Liver (tissue), 8 donors: ENCODE measurements at regions not wholly inside any gene's neighbourhood (a gene's known extent, or its start where the extent isn't known, plus 50 kb on each side); places are given as distances from the start of the nearest gene placed in this dataset.

Experiments used
- DNase-seq: peaks from one replicate; pipeline ENCODE4 v3.0.0-alpha.2; 2017; ENCODE audit warnings: low spot score
- H3K27ac ChIP-seq, 2 donors: one replicate each; pipeline ENCODE4 v1.7.0; 2013; ENCODE audit warnings: inconsistent platforms in 2 of 2, low read length in 2 of 2, control low read depth in 1 of 2, low read depth in 1 of 2, mild to moderate bottlenecking in 1 of 2
- H3K27me3 ChIP-seq, 4 donors: one replicate each; pipeline versions ENCODE4 v1.6.1 to v1.7.0; 2013; ENCODE audit warnings: low read length in 3 of 4, inconsistent platforms in 1 of 4, mild to moderate bottlenecking in 1 of 4, moderate library complexity in 1 of 4; ENCODE audit not compliant: control insufficient read depth in 4 of 4, insufficient read depth in 4 of 4
- H3K36me3 ChIP-seq, 4 donors: one replicate each; pipeline versions ENCODE4 v1.6.1 to v1.7.0; 2013; ENCODE audit warnings: low read length in 3 of 4, mild to moderate bottlenecking in 3 of 4, low read depth in 1 of 4, moderate library complexity in 1 of 4; ENCODE audit not compliant: control insufficient read depth in 4 of 4, insufficient read depth in 3 of 4
- H3K4me1 ChIP-seq, 4 donors: one replicate each; pipeline versions ENCODE4 v1.6.1 to v1.7.0; 2013; ENCODE audit warnings: low read length in 3 of 4, mild to moderate bottlenecking in 3 of 4, moderate library complexity in 1 of 4; ENCODE audit not compliant: control insufficient read depth in 4 of 4, insufficient read depth in 4 of 4
- H3K4me3 ChIP-seq, 3 donors: one replicate each; pipeline versions ENCODE4 v1.6.1 to v1.7.0; 2013; ENCODE audit warnings: low read length in 3 of 3, control low read depth in 1 of 3, low read depth in 1 of 3, mild to moderate bottlenecking in 1 of 3
- H3K9ac ChIP-seq, 2 donors: one replicate each; pipeline ENCODE4 v1.7.0; 2013; ENCODE audit warnings: low read length in 2 of 2, mild to moderate bottlenecking in 2 of 2, moderate library complexity in 2 of 2, control low read depth in 1 of 2, low read depth in 1 of 2
- H3K9me3 ChIP-seq, 4 donors: one replicate each; pipeline versions ENCODE4 v1.6.1 to v1.7.0; 2013; ENCODE audit warnings: low read length in 3 of 4; ENCODE audit not compliant: control insufficient read depth in 4 of 4
- EGR1 ChIP-seq, 2 donors: IDR thresholded peaks; 2 replicates each; pipeline ENCODE4 v1.6.1; 2016 to 2018; ENCODE audit warnings: antibody characterized with exemption in 2 of 2, low read depth in 2 of 2
- FOXA1 ChIP-seq: IDR thresholded peaks from 2 replicates; pipeline ENCODE4 v1.6.1; 2016; ENCODE audit warnings: antibody characterized with exemption
- FOXA2 ChIP-seq: IDR thresholded peaks from 2 replicates; pipeline ENCODE4 v1.6.1; 2016; ENCODE audit warnings: antibody characterized with exemption
- GABPA ChIP-seq, 2 donors: IDR thresholded peaks in 1 of 2; conservative IDR thresholded peaks in 1 of 2; 2 replicates each; pipeline ENCODE4 v1.6.1; 2016; ENCODE audit warnings: antibody characterized with exemption in 2 of 2, mild to moderate bottlenecking in 1 of 2, moderate library complexity in 1 of 2
- HNF4A ChIP-seq, 2 donors: conservative IDR thresholded peaks; 2 replicates each; pipeline ENCODE4 v1.6.1; 2016; ENCODE audit warnings: antibody characterized with exemption in 2 of 2, mild to moderate bottlenecking in 2 of 2
- HNF4G ChIP-seq: IDR thresholded peaks from 2 replicates; pipeline ENCODE4 v1.6.1; 2016; ENCODE audit warnings: antibody characterized with exemption
- JUND ChIP-seq, 2 donors: IDR thresholded peaks; 2 replicates each; pipeline ENCODE4 v1.6.1; 2016; ENCODE audit warnings: antibody characterized with exemption in 2 of 2
- NR2F2 ChIP-seq: IDR thresholded peaks from 2 replicates; pipeline ENCODE4 v1.6.1; 2016; ENCODE audit warnings: antibody characterized with exemption
- RAD21 ChIP-seq, 2 donors: IDR thresholded peaks; 2 replicates each; pipeline ENCODE4 v1.6.1; 2016; ENCODE audit warnings: antibody characterized with exemption in 2 of 2, mild to moderate bottlenecking in 2 of 2
- REST ChIP-seq: IDR thresholded peaks from 2 replicates; pipeline ENCODE4 v1.6.1; 2016; ENCODE audit warnings: antibody characterized with exemption, mild to moderate bottlenecking
- RXRA ChIP-seq, 2 donors: IDR thresholded peaks; 2 replicates each; pipeline ENCODE4 v1.6.1; 2017 to 2018; ENCODE audit warnings: antibody characterized with exemption in 2 of 2, mild to moderate bottlenecking in 1 of 2
- SP1 ChIP-seq: IDR thresholded peaks from 2 replicates; pipeline ENCODE4 v1.6.1; 2018; ENCODE audit warnings: antibody characterized with exemption, mild to moderate bottlenecking
- TAF1 ChIP-seq: conservative IDR thresholded peaks from 2 replicates; pipeline ENCODE4 v1.6.1; 2016; ENCODE audit warnings: antibody characterized with exemption, mild to moderate bottlenecking
- YY1 ChIP-seq: IDR thresholded peaks from 2 replicates; pipeline ENCODE4 v1.6.1; 2016; ENCODE audit warnings: antibody characterized with exemption, mild to moderate bottlenecking
- ZBTB33 ChIP-seq: IDR thresholded peaks from 2 replicates; pipeline ENCODE4 v1.6.1; 2016; ENCODE audit warnings: antibody characterized with exemption
- WGBS: extraction: QIAGEN DNeasy Blood & Tissue Kit; methylation state at CpG from one replicate; pipeline ENCODE4 v1.1.7; 2013; 5-methylcytosine and 5-hydroxymethylcytosine counted together
- TF ChIP-seq, protein P1 (sequence below): fragments of 150-350 bp; IDR thresholded peaks from 2 replicates; pipeline ENCODE4 v1.5.1; 2017; ENCODE audit warnings: improper control_type of control experiment, low read depth, low read length; ENCODE audit not compliant: missing input control
- TF ChIP-seq, protein P2 (sequence below): IDR thresholded peaks from 2 replicates; pipeline ENCODE4 v1.6.1; 2016; ENCODE audit warnings: antibody characterized with exemption
- TF ChIP-seq, protein P3 (sequence below): IDR thresholded peaks from 2 replicates; pipeline ENCODE4 v1.6.1; 2016; ENCODE audit warnings: antibody characterized with exemption
- donor health status: healthy.
- donor health status: healthy.
- donor health status: healthy.
- donor health status: healthy.
- donor health status: healthy.

- TF ChIP-seq, protein P1, sequence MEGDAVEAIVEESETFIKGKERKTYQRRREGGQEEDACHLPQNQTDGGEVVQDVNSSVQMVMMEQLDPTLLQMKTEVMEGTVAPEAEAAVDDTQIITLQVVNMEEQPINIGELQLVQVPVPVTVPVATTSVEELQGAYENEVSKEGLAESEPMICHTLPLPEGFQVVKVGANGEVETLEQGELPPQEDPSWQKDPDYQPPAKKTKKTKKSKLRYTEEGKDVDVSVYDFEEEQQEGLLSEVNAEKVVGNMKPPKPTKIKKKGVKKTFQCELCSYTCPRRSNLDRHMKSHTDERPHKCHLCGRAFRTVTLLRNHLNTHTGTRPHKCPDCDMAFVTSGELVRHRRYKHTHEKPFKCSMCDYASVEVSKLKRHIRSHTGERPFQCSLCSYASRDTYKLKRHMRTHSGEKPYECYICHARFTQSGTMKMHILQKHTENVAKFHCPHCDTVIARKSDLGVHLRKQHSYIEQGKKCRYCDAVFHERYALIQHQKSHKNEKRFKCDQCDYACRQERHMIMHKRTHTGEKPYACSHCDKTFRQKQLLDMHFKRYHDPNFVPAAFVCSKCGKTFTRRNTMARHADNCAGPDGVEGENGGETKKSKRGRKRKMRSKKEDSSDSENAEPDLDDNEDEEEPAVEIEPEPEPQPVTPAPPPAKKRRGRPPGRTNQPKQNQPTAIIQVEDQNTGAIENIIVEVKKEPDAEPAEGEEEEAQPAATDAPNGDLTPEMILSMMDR, result no peak
- TF ChIP-seq NR2F2, result no peak
Measured at GRCh38 chr5:35335752-35336151, 105.5 kb upstream of the PRLR start (continued).

DNA sequence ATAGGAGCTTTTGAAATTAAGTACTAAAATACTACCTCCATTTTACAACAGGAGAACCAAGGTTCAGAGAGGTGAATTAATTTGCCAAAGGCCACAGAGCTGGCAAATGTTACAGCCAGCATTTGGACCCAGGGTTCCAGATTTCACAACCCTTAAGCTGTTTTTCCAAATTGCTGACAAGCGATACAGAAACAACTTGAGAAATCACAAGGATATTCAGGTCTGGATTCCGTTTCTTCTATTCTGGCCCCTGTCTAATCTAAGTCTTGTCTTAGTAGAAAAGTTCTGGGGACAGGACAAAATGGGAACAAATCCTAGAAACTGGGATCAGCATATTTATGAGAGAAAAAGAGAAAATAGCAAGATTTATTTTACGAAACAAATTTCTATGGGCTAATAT is 103.1 kb upstream of the PRLR start:
- no peak for DNase-seq
- H3K9me3 ChIP-seq, result no peaks in the 10 kb centered on the region
- H3K27ac ChIP-seq, result no peak overlapping the region
- no peaks in the 10 kb centered on the region for H3K36me3 ChIP-seq
- H3K9ac ChIP-seq, result no peak overlapping the region
- H3K4me1 ChIP-seq, result no peaks in the 10 kb centered on the region
- WGBS, result 65% methylated on average over 3 of the region's 3 CpGs
- no peaks in the 10 kb centered on the region for H3K27me3 ChIP-seq
- no peak for TF ChIP-seq YY1
- TF ChIP-seq JUND (IDR thresholded peaks at IDR 0.05), result no peak
- H3K4me3 ChIP-seq, result no peak overlapping the region

GRCh38 chr5:35331956-35332950 is 102.0 kb upstream of the PRLR start:
- 85% methylated on average over 8 of the region's 8 CpGs for WGBS
- H3K4me3 ChIP-seq, result no peak overlapping the region
- no peaks in the 10 kb centered on the region for H3K9me3 ChIP-seq

More at GRCh38 chr5:35331956-35332950, 102.0 kb upstream of the PRLR start:
- no peak overlapping the region for H3K9ac ChIP-seq
- TF ChIP-seq, protein P1, result no peak
- TF ChIP-seq GABPA (IDR thresholded peaks at IDR 0.05 in 1 of 2, conservative IDR thresholded peaks at IDR 0.05 in 1 of 2) (no peak), EGR1 (IDR thresholded peaks at IDR 0.05; ENCODE audit: low read depth in 2 of 2) (no peak), FOXA2 (no peak), REST (no peak), HNF4G (no peak), FOXA1 (no peak), TAF1 (no peak), JUND (IDR thresholded peaks at IDR 0.05) (no peak), NR2F2 (no peak), HNF4A (conservative IDR thresholded peaks at IDR 0.05) (no peak), YY1 (no peak), SP1 (no peak), RXRA (IDR thresholded peaks at IDR 0.05) (no peak), ZBTB33 (no peak), RAD21 (IDR thresholded peaks at IDR 0.05) (no peak)
- TF ChIP-seq, protein P2, sequence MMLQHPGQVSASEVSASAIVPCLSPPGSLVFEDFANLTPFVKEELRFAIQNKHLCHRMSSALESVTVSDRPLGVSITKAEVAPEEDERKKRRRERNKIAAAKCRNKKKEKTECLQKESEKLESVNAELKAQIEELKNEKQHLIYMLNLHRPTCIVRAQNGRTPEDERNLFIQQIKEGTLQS, result no peak
- TF ChIP-seq, protein P3, sequence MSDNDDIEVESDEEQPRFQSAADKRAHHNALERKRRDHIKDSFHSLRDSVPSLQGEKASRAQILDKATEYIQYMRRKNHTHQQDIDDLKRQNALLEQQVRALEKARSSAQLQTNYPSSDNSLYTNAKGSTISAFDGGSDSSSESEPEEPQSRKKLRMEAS, result no peak
- no peaks in the 10 kb centered on the region for H3K27me3 ChIP-seq
- DNase-seq, result no peak
- H3K36me3 ChIP-seq, result no peaks in the 10 kb centered on the region
- no peaks in the 10 kb centered on the region for H3K4me1 ChIP-seq
- no peak overlapping the region for H3K27ac ChIP-seq
